ENCODE measurements at regions not wholly inside any gene's neighbourhood (a gene's known extent, or its start where the extent isn't known, plus 50 kb on each side); places are given as distances from the start of the nearest gene placed in this dataset.

DNA sequence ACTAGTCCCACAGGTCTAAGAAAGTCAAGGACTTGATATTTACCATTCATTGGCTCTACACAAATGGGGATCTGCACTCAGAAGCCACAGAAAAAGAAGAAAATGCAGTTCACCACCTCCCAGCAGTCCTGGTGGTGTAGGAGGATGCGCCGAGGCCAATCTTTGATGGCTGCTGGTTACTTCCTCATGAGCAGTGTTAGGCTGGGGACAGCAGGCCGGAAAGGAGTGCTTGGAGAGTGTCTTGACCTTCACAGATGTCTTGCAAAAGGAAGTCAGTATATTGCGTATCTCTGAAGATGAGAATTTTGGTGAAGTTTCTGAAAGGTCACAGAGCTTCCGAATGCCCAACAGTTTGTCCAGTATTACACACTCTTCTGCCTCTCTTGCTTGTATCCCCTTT, 597.0 kb downstream of the EBF1 start:
- no peak for DNase-seq (ENCODE audit: extremely low spot score)
- 80% methylated on average over 5 of the region's 5 CpGs for WGBS
- TF ChIP-seq POLR2A (IDR thresholded peaks at IDR 0.05; ENCODE audit: low read depth) (no peak), EP300 (IDR thresholded peaks at IDR 0.05) (no peak), POLR2AphosphoS5 (IDR thresholded peaks at IDR 0.05) (no peak)
- TF ChIP-seq, protein P1, sequence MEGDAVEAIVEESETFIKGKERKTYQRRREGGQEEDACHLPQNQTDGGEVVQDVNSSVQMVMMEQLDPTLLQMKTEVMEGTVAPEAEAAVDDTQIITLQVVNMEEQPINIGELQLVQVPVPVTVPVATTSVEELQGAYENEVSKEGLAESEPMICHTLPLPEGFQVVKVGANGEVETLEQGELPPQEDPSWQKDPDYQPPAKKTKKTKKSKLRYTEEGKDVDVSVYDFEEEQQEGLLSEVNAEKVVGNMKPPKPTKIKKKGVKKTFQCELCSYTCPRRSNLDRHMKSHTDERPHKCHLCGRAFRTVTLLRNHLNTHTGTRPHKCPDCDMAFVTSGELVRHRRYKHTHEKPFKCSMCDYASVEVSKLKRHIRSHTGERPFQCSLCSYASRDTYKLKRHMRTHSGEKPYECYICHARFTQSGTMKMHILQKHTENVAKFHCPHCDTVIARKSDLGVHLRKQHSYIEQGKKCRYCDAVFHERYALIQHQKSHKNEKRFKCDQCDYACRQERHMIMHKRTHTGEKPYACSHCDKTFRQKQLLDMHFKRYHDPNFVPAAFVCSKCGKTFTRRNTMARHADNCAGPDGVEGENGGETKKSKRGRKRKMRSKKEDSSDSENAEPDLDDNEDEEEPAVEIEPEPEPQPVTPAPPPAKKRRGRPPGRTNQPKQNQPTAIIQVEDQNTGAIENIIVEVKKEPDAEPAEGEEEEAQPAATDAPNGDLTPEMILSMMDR (IDR thresholded peaks at IDR 0.05) = no peak
- Histone ChIP-seq H3K4me3 (no peak overlapping the region), H3K4me1 (peaks cover 6 to 15% (median 9%) of the 10 kb centered on the region in 4 donors), H3K9me3 (peaks cover 0 to 22% (median 20%) of the 10 kb centered on the region in 4 donors), H3K27me3 (no peaks in the 10 kb centered on the region), H3K36me3 (no peaks in the 10 kb centered on the region), H3K27ac (replicated peaks in 1 of 4) (no peak overlapping the region)
- intact Hi-C loops (cut with DNase I) = no loop called here

DNA sequence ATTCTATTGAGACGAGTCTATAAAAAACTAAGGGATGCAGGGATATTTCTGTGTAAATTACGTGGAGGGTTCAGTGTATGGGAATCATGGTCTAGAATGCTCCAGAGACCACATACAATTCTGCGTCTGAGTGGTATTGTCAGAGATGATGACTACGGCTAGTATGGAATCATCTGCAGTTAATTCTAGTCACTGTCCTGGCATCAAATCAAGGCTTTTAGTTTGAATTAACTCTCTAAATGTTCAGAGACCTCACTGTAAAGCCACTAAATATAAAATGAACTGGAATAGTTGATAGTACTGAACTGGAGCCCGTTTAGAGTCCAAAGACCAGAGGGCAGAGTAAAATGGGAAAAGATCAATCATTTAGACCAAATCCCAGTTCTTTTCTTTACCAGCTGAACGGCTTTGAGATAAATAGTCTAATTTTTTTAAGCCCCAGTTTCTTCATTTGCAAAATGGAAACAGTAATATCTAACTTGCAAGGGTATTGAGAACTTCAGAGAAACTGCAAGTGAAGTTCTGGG, 599.8 kb downstream of the EBF1 start:
- no peaks in the 10 kb centered on the region for H3K27me3 ChIP-seq
- no peaks in the 10 kb centered on the region for H3K36me3 ChIP-seq
- 81% methylated on average over 6 of the region's 6 CpGs for WGBS
- no peak overlapping the region for H3K27ac ChIP-seq (replicated peaks in 1 of 4)
- TF ChIP-seq EP300 (IDR thresholded peaks at IDR 0.05) (no peak), POLR2AphosphoS5 (IDR thresholded peaks at IDR 0.05) (no peak), POLR2A (IDR thresholded peaks at IDR 0.05; ENCODE audit: low read depth) (no peak)
- TF ChIP-seq, protein P1 (IDR thresholded peaks at IDR 0.05) = no peak
- intact Hi-C loops (cut with DNase I) = no loop called here
- no peak overlapping the region for H3K4me3 ChIP-seq
- DNase-seq (ENCODE audit: extremely low spot score) = no peak
- H3K4me1 ChIP-seq = peaks cover 6 to 15% (median 9%) of the 10 kb centered on the region in 4 donors
- H3K9me3 ChIP-seq = peaks cover 0 to 1% (median 0%) of the 10 kb centered on the region in 4 donors

DNA sequence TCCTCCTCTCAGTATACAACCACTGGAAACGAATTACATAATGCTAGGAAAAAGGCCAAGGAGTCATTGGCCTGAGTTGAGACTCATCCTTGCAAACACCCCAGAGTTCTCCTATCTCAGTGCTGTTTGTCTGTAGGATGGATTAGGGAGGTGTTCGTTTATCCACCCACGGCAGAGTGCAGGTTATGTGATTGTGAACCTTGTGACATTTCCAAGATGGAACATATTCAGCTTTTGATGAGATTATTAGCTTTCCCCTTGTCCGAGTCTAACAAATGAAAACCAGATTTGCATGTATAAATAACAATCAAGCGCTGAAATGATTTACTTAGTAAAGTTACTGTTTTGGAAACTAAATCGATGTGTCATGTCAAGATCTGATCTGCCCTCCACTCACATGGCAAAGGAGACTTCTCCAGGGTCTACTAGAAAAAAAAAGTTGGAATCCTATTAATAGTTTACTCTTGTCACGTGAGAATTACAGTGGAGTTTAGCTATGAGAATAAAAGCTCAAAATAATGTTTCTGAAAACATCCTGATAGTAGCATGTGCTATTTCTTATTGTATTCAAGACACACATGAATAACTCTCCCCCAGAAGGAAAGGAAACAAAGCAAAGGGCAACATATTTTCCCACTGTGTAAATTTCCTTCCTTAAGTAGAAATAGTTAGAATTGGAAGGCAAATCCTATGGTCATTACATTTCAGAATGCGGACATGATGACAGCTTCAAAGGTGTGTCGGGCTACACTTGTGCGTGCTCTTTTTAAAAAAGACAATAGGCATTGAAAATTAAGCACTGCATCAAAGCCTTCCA, 600.4 kb downstream of the EBF1 start:
- TF ChIP-seq EP300 (IDR thresholded peaks at IDR 0.05) = no peak
- TF ChIP-seq POLR2AphosphoS5 (IDR thresholded peaks at IDR 0.05) = no peak
- TF ChIP-seq POLR2A (IDR thresholded peaks at IDR 0.05; ENCODE audit: low read depth) = no peak
- TF ChIP-seq, protein P1 (IDR thresholded peaks at IDR 0.05) = no peak
- no peak for DNase-seq (ENCODE audit: extremely low spot score)
- Histone ChIP-seq H3K9me3 (no peaks in the 10 kb centered on the region), H3K27ac (replicated peaks in 1 of 4) (peak overlapping the region in 1 of 4 donors; percentile 23), H3K36me3 (no peaks in the 10 kb centered on the region), H3K27me3 (no peaks in the 10 kb centered on the region), H3K4me1 (peaks cover 6 to 15% (median 9%) of the 10 kb centered on the region in 4 donors), H3K4me3 (no peak overlapping the region)
- WGBS = 56% methylated on average over 10 of the region's 10 CpGs
- intact Hi-C loops (cut with DNase I) = no loop called here

DNA sequence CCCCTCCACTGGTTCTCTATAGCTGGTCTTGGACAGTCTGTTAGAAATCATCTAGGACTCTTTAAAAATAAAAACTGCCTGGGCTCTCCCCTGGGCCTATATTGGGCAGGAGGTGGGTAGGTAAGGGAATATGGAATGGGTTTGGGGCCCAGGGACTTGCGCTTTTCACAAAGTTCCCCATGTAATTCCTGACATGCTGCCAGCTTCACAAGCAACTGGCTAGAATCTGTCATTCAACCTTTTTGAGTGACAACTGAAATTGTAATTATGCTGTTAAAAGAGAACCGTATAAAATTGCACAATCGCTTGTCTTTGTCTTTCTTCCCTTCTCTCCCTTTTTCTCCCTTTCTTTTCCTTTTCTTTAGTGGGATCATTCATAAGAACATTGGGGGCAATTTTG, 603.1 kb downstream of the EBF1 start:
- Histone ChIP-seq H3K27me3 (no peaks in the 10 kb centered on the region), H3K9me3 (no peaks in the 10 kb centered on the region), H3K27ac (replicated peaks in 1 of 4) (no peak overlapping the region), H3K4me1 (peaks cover 6 to 20% (median 14%) of the 10 kb centered on the region in 4 donors), H3K36me3 (no peaks in the 10 kb centered on the region), H3K4me3 (no peak overlapping the region)
- intact Hi-C loops (cut with DNase I) = no loop called here
- TF ChIP-seq POLR2AphosphoS5 (IDR thresholded peaks at IDR 0.05) = no peak
- no peak for TF ChIP-seq POLR2A (IDR thresholded peaks at IDR 0.05; ENCODE audit: low read depth)
- TF ChIP-seq, protein P1 (IDR thresholded peaks at IDR 0.05) = no peak
- no peak for TF ChIP-seq EP300 (IDR thresholded peaks at IDR 0.05)
- 90% methylated on average over 3 of the region's 3 CpGs for WGBS
- peak; percentile 26 for DNase-seq (ENCODE audit: extremely low spot score)

Data from esophagus muscularis mucosa (tissue), 4 donors.